Naive thymus-derived CD4-positive, alpha-beta T cell (primary cell): ENCODE measurements at regions not wholly inside any gene's neighbourhood (a gene's known extent, or its start where the extent isn't known, plus 50 kb on each side); places are given as distances from the start of the nearest gene placed in this dataset.

ENCODE experiments used
- ATAC-seq: fragments of 150-1000 bp; cut with Tn5 transposase; 2 replicates; pipeline ENCODE4 v1.10.0; 2021; ENCODE audit warnings: mild to moderate bottlenecking, moderate library complexity
- CTCF ChIA-PET: fragments of 350-600 bp; sonication (Branson Sonifier 250); formaldehyde crosslinking; loops from one replicate; lab custom pipeline; 2021; ENCODE audit warnings: antibody characterized with exemption; lab: Charles Lee
- POLR2A ChIA-PET: fragments of 350-600 bp; sonication (Branson Sonifier 250); formaldehyde crosslinking; loops from one replicate; lab custom pipeline; 2021; ENCODE audit warnings: antibody characterized with exemption, inconsistent platforms; lab: Charles Lee
- DNase-seq, 9 donors: peaks; one replicate each; pipeline versions ENCODE4 v3.0.0 to v3.0.0-alpha.2; 2020 to 2022; ENCODE audit warnings: mixed read lengths in 1 of 9
- H3K27ac ChIP-seq: one replicate; pipeline ENCODE4 v1.7.0; 2013; ENCODE audit warnings: mild to moderate bottlenecking, low read depth, low read length, moderate library complexity
- H3K27me3 ChIP-seq, 2 donors: one replicate each; pipeline ENCODE4 v1.7.0; 2013; ENCODE audit warnings: low read length in 2 of 2, mild to moderate bottlenecking in 2 of 2, moderate library complexity in 2 of 2; ENCODE audit not compliant: control insufficient read depth in 2 of 2, insufficient read depth in 2 of 2
- H3K36me3 ChIP-seq, 3 experiments: 1 replicate in 2 of 3; 2 replicates in 1 of 3; pipeline ENCODE4 v1.7.0; 2013; ENCODE audit warnings: low read length in 3 of 3, mild to moderate bottlenecking in 3 of 3, moderate library complexity in 1 of 3; ENCODE audit not compliant: insufficient read depth in 3 of 3, control insufficient read depth in 2 of 3
- H3K4me1 ChIP-seq, 2 donors: one replicate each; pipeline ENCODE4 v1.7.0; 2013; ENCODE audit warnings: low read length in 2 of 2, mild to moderate bottlenecking in 2 of 2, moderate library complexity in 1 of 2; ENCODE audit not compliant: control insufficient read depth in 2 of 2, insufficient read depth in 2 of 2
- H3K4me3 ChIP-seq: 2 replicates; pipeline ENCODE4 v1.7.0; 2013; ENCODE audit warnings: mild to moderate bottlenecking, low read length
- H3K9me3 ChIP-seq, 3 experiments: 1 replicate in 2 of 3; 2 replicates in 1 of 3; pipeline ENCODE4 v1.7.0; 2013; ENCODE audit warnings: low read length in 3 of 3; ENCODE audit not compliant: control insufficient read depth in 2 of 3
- H3K27ac Mint-ChIP-seq, 9 donors: one replicate each; pipeline ENCODE4 v1.8.0; 2020 to 2022; ENCODE audit warnings: mixed read lengths in 9 of 9, mild to moderate bottlenecking in 8 of 9, moderate library complexity in 5 of 9, inconsistent platforms in 2 of 9
- H3K27me3 Mint-ChIP-seq, 5 donors: one replicate each; pipeline ENCODE4 v1.8.0; 2021 to 2022; ENCODE audit warnings: mixed read lengths in 5 of 5, mild to moderate bottlenecking in 1 of 5
- H3K36me3 Mint-ChIP-seq, 5 donors: one replicate each; pipeline ENCODE4 v1.8.0; 2020 to 2022; ENCODE audit warnings: mixed read lengths in 5 of 5, mild to moderate bottlenecking in 3 of 5, inconsistent platforms in 1 of 5
- H3K4me1 Mint-ChIP-seq, 7 donors: one replicate each; pipeline ENCODE4 v1.8.0; 2020 to 2022; ENCODE audit warnings: mixed read lengths in 7 of 7, mild to moderate bottlenecking in 3 of 7, inconsistent platforms in 1 of 7
- H3K4me3 Mint-ChIP-seq, 10 donors: one replicate each; pipeline ENCODE4 v1.8.0; 2020 to 2022; ENCODE audit warnings: mild to moderate bottlenecking in 10 of 10, mixed read lengths in 10 of 10, moderate library complexity in 6 of 10, inconsistent platforms in 2 of 10
- H3K9me3 Mint-ChIP-seq, 11 donors: one replicate each; pipeline ENCODE4 v1.8.0; 2020 to 2022; ENCODE audit warnings: mixed read lengths in 11 of 11, mild to moderate bottlenecking in 4 of 11, inconsistent platforms in 1 of 11, moderate library complexity in 1 of 11
- intact Hi-C, 2 donors: fragments of 100-400 bp; cut with micrococcal nuclease; formaldehyde crosslinking; loops; one replicate each; pipeline ENCODE4 v1.15.1; 2023

DNA sequence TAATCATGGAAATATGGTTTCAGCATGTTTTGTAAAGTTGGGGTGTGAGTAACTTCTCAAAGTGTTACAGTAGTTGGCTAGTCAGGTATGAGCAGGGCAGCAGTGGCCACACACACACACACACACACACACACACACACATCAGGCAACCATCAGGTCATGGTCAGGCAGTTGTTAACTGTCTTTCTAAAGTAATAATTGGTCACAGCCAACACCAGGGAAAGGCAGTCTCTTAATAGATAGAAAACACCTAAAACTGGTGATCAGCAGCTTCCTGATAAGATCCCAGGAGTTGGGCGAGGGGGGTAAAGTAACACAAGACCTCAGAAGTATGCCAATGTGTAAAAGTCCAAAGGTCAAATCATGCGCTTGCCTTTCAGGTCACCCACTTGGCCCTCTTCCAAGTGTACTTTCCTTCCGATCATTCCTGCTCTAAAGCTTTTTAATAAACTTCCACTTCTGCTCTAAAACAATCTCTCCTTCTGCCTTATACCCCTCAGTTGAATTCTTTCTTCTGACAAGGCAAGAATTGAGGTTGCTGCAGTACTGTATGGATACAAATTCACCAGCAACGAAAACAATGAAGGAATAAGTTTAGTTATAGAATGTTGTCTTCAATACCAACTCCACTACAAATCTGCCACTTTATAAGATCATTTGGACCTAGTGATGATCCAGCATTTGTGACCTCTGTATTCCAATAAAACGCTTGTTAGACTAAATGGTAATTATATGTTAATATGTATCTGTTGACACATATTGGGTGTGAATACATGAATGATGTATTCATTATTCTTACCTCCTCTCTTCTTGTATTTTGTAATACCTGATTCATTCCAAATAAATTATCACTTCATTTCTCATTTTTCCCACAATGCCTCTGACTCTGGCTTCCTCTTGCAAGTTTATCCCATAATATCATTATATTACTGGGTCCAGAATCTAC, 254.3 kb downstream of the METTL4 start:
- no peak for ATAC-seq
- H3K4me3 Mint-ChIP-seq = no peak overlapping the region

GRCh38 chr18:2324459-2324858, 246.8 kb downstream of the METTL4 start:
- H3K4me3 ChIP-seq = no peak overlapping the region
- intact Hi-C loops = no loop called here
- Mint-ChIP-seq H3K27ac (no peak overlapping the region), H3K9me3 (peaks cover 0 to 6% (median 2%) of the 10 kb centered on the region in 11 donors), H3K36me3 (peaks cover 0 to 1% (median 0%) of the 10 kb centered on the region in 5 donors), H3K4me1 (no peaks in the 10 kb centered on the region), H3K27me3 (peaks cover 4 to 52% (median 38%) of the 10 kb centered on the region in 5 donors), H3K4me3 (no peak overlapping the region)
- no peak overlapping the region for H3K27ac ChIP-seq
- no peak for DNase-seq
- ChIA-PET POLR2A (no interaction called here), CTCF (no interaction called here)
- no peaks in the 10 kb centered on the region for H3K36me3 ChIP-seq
- H3K27me3 ChIP-seq = no peaks in the 10 kb centered on the region
- no peak for ATAC-seq
- no peaks in the 10 kb centered on the region for H3K9me3 ChIP-seq
- H3K4me1 ChIP-seq = no peaks in the 10 kb centered on the region

More for the DNA sequence above, 254.3 kb downstream of the METTL4 start:
- no peak overlapping the region for H3K4me3 ChIP-seq
- intact Hi-C loops = no loop called here
- H3K36me3 ChIP-seq = no peaks in the 10 kb centered on the region
- H3K27ac ChIP-seq = no peak overlapping the region
- Mint-ChIP-seq H3K27ac (no peak overlapping the region), H3K36me3 (peaks cover 0 to 4% (median 0%) of the 10 kb centered on the region in 5 donors), H3K27me3 (peaks cover 8 to 54% (median 48%) of the 10 kb centered on the region in 5 donors), H3K4me1 (peaks cover 0 to 3% (median 0%) of the 10 kb centered on the region in 7 donors), H3K9me3 (peaks cover 0 to 9% (median 3%) of the 10 kb centered on the region in 11 donors)
- no peak for DNase-seq
- POLR2A ChIA-PET = no interaction called here
- CTCF ChIA-PET = no interaction called here
- H3K4me1 ChIP-seq = no peaks in the 10 kb centered on the region
- H3K9me3 ChIP-seq = no peaks in the 10 kb centered on the region
- H3K27me3 ChIP-seq = no peaks in the 10 kb centered on the region

GRCh38 chr18:2325308-2325849, 245.9 kb downstream of the METTL4 start:
- no peak overlapping the region for H3K27ac ChIP-seq

DNA sequence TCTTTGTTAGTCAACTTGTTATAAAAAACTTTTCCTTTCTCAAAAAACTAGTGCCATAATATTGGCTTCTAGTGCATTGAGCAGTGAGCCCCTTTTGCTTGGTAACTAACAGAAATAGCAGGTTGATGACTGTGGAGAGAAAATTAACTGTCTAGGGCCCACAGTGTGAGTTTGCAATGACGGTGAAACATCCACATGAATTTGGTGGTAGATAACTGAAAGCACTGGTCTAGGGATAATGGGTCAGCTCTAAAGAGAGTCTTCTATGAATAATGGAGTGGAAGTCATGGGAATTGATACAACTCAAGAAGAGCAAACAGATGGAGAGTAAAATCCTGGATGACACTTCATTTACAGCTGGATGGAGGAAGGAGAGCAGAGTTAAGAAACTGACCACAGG, 245.4 kb downstream of the METTL4 start:
- no peaks in the 10 kb centered on the region for H3K9me3 ChIP-seq
- no peaks in the 10 kb centered on the region for H3K27me3 ChIP-seq
- Mint-ChIP-seq H3K27me3 (peaks cover 4 to 48% (median 35%) of the 10 kb centered on the region in 5 donors), H3K36me3 (no peaks in the 10 kb centered on the region), H3K9me3 (peaks cover 0 to 5% (median 0%) of the 10 kb centered on the region in 11 donors), H3K4me3 (no peak overlapping the region), H3K27ac (no peak overlapping the region), H3K4me1 (no peaks in the 10 kb centered on the region)
- H3K27ac ChIP-seq = no peak overlapping the region
- ChIA-PET POLR2A (no interaction called here), CTCF (no interaction called here)
- DNase-seq (no peak), ATAC-seq (no peak)
- no peaks in the 10 kb centered on the region for H3K4me1 ChIP-seq
- H3K36me3 ChIP-seq = no peaks in the 10 kb centered on the region
- intact Hi-C loops = no loop called here
- H3K4me3 ChIP-seq = no peak overlapping the region

More at GRCh38 chr18:2325308-2325849, 245.9 kb downstream of the METTL4 start:
- no peak overlapping the region for H3K4me3 ChIP-seq
- peaks cover 0 to 5% (median 0%) of the 10 kb centered on the region in 11 donors for H3K9me3 Mint-ChIP-seq
- no peaks in the 10 kb centered on the region for H3K27me3 ChIP-seq
- POLR2A ChIA-PET = no interaction called here
- ATAC-seq (no peak), DNase-seq (no peak)
- no peaks in the 10 kb centered on the region for H3K4me1 ChIP-seq
- peaks cover 4 to 46% (median 39%) of the 10 kb centered on the region in 5 donors for H3K27me3 Mint-ChIP-seq
- no peak overlapping the region for H3K4me3 Mint-ChIP-seq
- intact Hi-C loops = no loop called here
- H3K9me3 ChIP-seq = no peaks in the 10 kb centered on the region
- no peak overlapping the region for H3K27ac Mint-ChIP-seq
- CTCF ChIA-PET = no interaction called here
- H3K4me1 Mint-ChIP-seq = no peaks in the 10 kb centered on the region
- no peaks in the 10 kb centered on the region for H3K36me3 ChIP-seq
- H3K36me3 Mint-ChIP-seq = no peaks in the 10 kb centered on the region

- no peaks in the 10 kb centered on the region for H3K36me3 ChIP-seq
- intact Hi-C loops = no loop called here
- Mint-ChIP-seq H3K36me3 (no peaks in the 10 kb centered on the region), H3K4me3 (no peak overlapping the region), H3K9me3 (peaks cover 0 to 3% (median 0%) of the 10 kb centered on the region in 11 donors), H3K27ac (no peak overlapping the region), H3K4me1 (no peaks in the 10 kb centered on the region), H3K27me3 (peaks cover 5 to 45% (median 27%) of the 10 kb centered on the region in 5 donors)
- no peaks in the 10 kb centered on the region for H3K4me1 ChIP-seq
- ATAC-seq (no peak), DNase-seq (no peak)
- no peak overlapping the region for H3K4me3 ChIP-seq
- H3K9me3 ChIP-seq = no peaks in the 10 kb centered on the region
- H3K27me3 ChIP-seq = no peaks in the 10 kb centered on the region
- ChIA-PET CTCF (no interaction called here), POLR2A (no interaction called here)
- no peak overlapping the region for H3K27ac ChIP-seq
These were observed 244.3 kb downstream of the METTL4 start for GRCh38 chr18:2326999-2327398.

DNA sequence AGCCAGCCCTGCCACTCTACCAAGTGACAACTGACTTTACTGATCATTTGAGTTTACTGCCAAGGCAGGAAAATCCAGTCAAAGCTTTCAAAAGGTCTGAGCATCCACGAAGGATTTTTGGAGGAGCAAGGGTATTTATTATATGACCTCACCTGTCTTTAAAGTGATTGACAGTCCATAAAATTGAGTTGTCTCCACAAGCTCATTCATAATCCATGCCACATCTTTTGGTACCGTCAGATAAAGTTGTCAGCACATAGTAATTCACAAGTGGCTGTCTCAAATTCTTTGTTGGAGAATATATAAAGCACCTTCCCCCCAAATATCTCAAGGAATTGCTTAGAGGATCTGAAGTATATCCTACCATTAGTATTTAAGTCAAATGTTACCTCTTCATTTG, 240.5 kb downstream of the METTL4 start:
- no peaks in the 10 kb centered on the region for H3K9me3 Mint-ChIP-seq
- peaks cover 12 to 45% (median 25%) of the 10 kb centered on the region in 5 donors for H3K27me3 Mint-ChIP-seq
- DNase-seq = no peak
- no peaks in the 10 kb centered on the region for H3K27me3 ChIP-seq
- H3K4me1 ChIP-seq = no peaks in the 10 kb centered on the region
- no peaks in the 10 kb centered on the region for H3K4me1 Mint-ChIP-seq
- ChIA-PET CTCF (interaction anchor here (1.0 kb wide), 1 partner anchor 211 kb away, joined by 6 read pairs; no protein-coding TSS in a partner anchor), POLR2A (no interaction called here)
- no peak overlapping the region for H3K4me3 Mint-ChIP-seq
- H3K36me3 Mint-ChIP-seq = no peaks in the 10 kb centered on the region
- no peak for ATAC-seq
- no peaks in the 10 kb centered on the region for H3K9me3 ChIP-seq
- no peak overlapping the region for H3K27ac Mint-ChIP-seq
- intact Hi-C loops = no loop called here
- no peak overlapping the region for H3K27ac ChIP-seq
- H3K4me3 ChIP-seq = no peak overlapping the region
- no peaks in the 10 kb centered on the region for H3K36me3 ChIP-seq
